Panc1 (cell line): ENCODE measurements at regions not wholly inside any gene's neighbourhood (a gene's known extent, or its start where the extent isn't known, plus 50 kb on each side); places are given as distances from the start of the nearest gene placed in this dataset.

ENCODE experiments used
- ATAC-seq: fragments of 200-7000 bp; cut with Tn5 transposase; 2 replicates; pipeline ENCODE4 v1.9.1; 2020; ENCODE audit warnings: mild to moderate bottlenecking, moderate library complexity
- BruUV-seq: library from RNA; stranded (reverse); fragments of 400-500 nt; replicated peaks from 2 replicates; lab custom pipeline; 2021; lab: Mats Ljungman, UMichigan
- CTCF ChIA-PET: fragments of 300-600 bp; sonication (Branson Sonifier 250); formaldehyde crosslinking; loops from one replicate; lab custom pipeline; 2022; ENCODE audit warnings: antibody characterized with exemption; lab: Charles Lee
- POLR2A ChIA-PET: fragments of 300-600 bp; sonication (Branson Sonifier 250); formaldehyde crosslinking; loops from one replicate; lab custom pipeline; 2022; ENCODE audit warnings: antibody characterized with exemption; lab: Charles Lee
- DNase-seq: peaks from one replicate; pipeline ENCODE4 v3.0.0-alpha.2; 2010; ENCODE audit warnings: low read depth, low spot score
- H3K27ac ChIP-seq: 2 replicates; pipeline ENCODE4 v1.5.1; 2011; ENCODE audit warnings: mild to moderate bottlenecking, low read length, inconsistent platforms
- H3K27me3 ChIP-seq: fragments of 200-500 bp; sonication (Bioruptor generic); 2 replicates; pipeline ENCODE4 v1.6.0; 2014; ENCODE audit warnings: low read length, inconsistent platforms; ENCODE audit not compliant: control insufficient read depth, insufficient read depth
- H3K36me3 ChIP-seq: fragments of 200-500 bp; sonication (Bioruptor generic); 2 replicates; pipeline ENCODE4 v1.5.1; 2014; ENCODE audit warnings: inconsistent platforms, mild to moderate bottlenecking, low read length, moderate library complexity; ENCODE audit not compliant: control insufficient read depth, insufficient read depth
- H3K4me1 ChIP-seq: 2 replicates; pipeline ENCODE4 v1.5.1; 2011; ENCODE audit warnings: inconsistent platforms, mild to moderate bottlenecking, low read length, moderate library complexity; ENCODE audit not compliant: control insufficient read depth, insufficient read depth
- H3K4me3 ChIP-seq, 2 experiments: 2 replicates each; pipeline ENCODE4 v1.5.1; 2011 to 2012; ENCODE audit warnings: low read depth in 2 of 2, low read length in 2 of 2, mild to moderate bottlenecking in 2 of 2, inconsistent platforms in 1 of 2, moderate library complexity in 1 of 2
- H3K9me3 ChIP-seq: fragments of 200-500 bp; sonication (Bioruptor generic); 2 replicates; pipeline ENCODE4 v1.5.1; 2014; ENCODE audit warnings: low read depth, mild to moderate bottlenecking, inconsistent platforms, low read length, moderate library complexity; ENCODE audit not compliant: control insufficient read depth, insufficient read depth
- POLR2AphosphoS5 ChIP-seq: IDR thresholded peaks from 2 replicates; pipeline ENCODE4 v1.6.1; 2012; ENCODE audit warnings: mild to moderate bottlenecking, low read depth, low read length, moderate library complexity
- SIN3A ChIP-seq: IDR thresholded peaks from 2 replicates; pipeline ENCODE4 v1.6.1; 2012; ENCODE audit warnings: low read depth, mild to moderate bottlenecking, low read length, moderate library complexity, borderline replicate concordance; ENCODE audit not compliant: insufficient read depth
- TCF7L2 ChIP-seq: IDR thresholded peaks from 2 replicates; pipeline ENCODE4 v1.6.1; 2011; ENCODE audit warnings: mild to moderate bottlenecking, low read depth, low read length, inconsistent platforms
- in situ Hi-C: cut with HindIII; loops from 2 replicates; pipeline ENCODE4 v1.10.0; 2016; ENCODE audit warnings: low sequenced_read_pairs, low pct_unique_long_range_greater_than_20kb
- intact Hi-C: fragments of 100-400 bp; cut with micrococcal nuclease; formaldehyde crosslinking; loops from one replicate; pipeline ENCODE4 v1.10.0; 2022; ENCODE audit not compliant: unreplicated experiment
- TF ChIP-seq, protein P1 (sequence below): fragments of 450-650 bp; IDR thresholded peaks from 2 replicates; pipeline ENCODE4 v1.5.1; 2017; ENCODE audit warnings: mild to moderate bottlenecking
- TF ChIP-seq, protein P2 (sequence below), 2 experiments: IDR thresholded peaks; 2 replicates each; pipeline ENCODE4 v1.6.1; 2011 to 2012; ENCODE audit warnings: low read depth in 2 of 2, control low read depth in 1 of 2, low read length in 1 of 2, mild to moderate bottlenecking in 1 of 2, moderate library complexity in 1 of 2; ENCODE audit not compliant: insufficient read depth in 1 of 2

DNA sequence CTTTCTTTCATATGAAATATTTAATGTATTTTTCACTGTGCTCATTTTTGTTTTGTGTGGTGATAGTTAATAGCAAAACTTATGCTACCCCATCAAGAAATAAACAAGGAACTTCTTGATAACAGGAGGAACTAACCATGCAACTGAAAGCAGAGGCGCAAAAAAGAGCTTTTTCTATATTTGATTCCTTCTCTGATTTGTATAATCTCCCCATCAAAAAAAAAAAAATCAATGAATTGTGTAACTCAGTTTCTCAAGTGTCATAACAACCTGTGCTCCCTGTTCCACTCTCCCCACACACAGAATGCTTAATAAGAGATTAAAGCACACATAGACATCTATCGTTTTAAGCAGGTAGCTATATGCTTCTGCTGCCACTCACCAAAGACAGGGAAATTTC lies 67.3 kb upstream of the MED4 start:
- no peak for TF ChIP-seq SIN3A
- TF ChIP-seq, protein P1, sequence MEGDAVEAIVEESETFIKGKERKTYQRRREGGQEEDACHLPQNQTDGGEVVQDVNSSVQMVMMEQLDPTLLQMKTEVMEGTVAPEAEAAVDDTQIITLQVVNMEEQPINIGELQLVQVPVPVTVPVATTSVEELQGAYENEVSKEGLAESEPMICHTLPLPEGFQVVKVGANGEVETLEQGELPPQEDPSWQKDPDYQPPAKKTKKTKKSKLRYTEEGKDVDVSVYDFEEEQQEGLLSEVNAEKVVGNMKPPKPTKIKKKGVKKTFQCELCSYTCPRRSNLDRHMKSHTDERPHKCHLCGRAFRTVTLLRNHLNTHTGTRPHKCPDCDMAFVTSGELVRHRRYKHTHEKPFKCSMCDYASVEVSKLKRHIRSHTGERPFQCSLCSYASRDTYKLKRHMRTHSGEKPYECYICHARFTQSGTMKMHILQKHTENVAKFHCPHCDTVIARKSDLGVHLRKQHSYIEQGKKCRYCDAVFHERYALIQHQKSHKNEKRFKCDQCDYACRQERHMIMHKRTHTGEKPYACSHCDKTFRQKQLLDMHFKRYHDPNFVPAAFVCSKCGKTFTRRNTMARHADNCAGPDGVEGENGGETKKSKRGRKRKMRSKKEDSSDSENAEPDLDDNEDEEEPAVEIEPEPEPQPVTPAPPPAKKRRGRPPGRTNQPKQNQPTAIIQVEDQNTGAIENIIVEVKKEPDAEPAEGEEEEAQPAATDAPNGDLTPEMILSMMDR, result no peak
- TF ChIP-seq, protein P2, sequence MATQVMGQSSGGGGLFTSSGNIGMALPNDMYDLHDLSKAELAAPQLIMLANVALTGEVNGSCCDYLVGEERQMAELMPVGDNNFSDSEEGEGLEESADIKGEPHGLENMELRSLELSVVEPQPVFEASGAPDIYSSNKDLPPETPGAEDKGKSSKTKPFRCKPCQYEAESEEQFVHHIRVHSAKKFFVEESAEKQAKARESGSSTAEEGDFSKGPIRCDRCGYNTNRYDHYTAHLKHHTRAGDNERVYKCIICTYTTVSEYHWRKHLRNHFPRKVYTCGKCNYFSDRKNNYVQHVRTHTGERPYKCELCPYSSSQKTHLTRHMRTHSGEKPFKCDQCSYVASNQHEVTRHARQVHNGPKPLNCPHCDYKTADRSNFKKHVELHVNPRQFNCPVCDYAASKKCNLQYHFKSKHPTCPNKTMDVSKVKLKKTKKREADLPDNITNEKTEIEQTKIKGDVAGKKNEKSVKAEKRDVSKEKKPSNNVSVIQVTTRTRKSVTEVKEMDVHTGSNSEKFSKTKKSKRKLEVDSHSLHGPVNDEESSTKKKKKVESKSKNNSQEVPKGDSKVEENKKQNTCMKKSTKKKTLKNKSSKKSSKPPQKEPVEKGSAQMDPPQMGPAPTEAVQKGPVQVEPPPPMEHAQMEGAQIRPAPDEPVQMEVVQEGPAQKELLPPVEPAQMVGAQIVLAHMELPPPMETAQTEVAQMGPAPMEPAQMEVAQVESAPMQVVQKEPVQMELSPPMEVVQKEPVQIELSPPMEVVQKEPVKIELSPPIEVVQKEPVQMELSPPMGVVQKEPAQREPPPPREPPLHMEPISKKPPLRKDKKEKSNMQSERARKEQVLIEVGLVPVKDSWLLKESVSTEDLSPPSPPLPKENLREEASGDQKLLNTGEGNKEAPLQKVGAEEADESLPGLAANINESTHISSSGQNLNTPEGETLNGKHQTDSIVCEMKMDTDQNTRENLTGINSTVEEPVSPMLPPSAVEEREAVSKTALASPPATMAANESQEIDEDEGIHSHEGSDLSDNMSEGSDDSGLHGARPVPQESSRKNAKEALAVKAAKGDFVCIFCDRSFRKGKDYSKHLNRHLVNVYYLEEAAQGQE (IDR thresholded peaks at IDR 0.05; ENCODE audit: insufficient read depth in 1 of 2, low read depth in 2 of 2, low read length in 1 of 2), result no peak
- Histone ChIP-seq H3K9me3 (no peaks in the 10 kb centered on the region), H3K4me1 (no peaks in the 10 kb centered on the region), H3K4me3 (no peak overlapping the region), H3K36me3 (no peaks in the 10 kb centered on the region), H3K27ac (no peak overlapping the region), H3K27me3 (no peaks in the 10 kb centered on the region)
- intact Hi-C loops (no loop called here), in situ Hi-C loops (no loop called here)
- ATAC-seq, result no peak
- ChIA-PET POLR2A (no interaction called here), CTCF (no interaction called here)
- BruUV-seq, result no TSS peak
- DNase-seq, result no peak

DNA sequence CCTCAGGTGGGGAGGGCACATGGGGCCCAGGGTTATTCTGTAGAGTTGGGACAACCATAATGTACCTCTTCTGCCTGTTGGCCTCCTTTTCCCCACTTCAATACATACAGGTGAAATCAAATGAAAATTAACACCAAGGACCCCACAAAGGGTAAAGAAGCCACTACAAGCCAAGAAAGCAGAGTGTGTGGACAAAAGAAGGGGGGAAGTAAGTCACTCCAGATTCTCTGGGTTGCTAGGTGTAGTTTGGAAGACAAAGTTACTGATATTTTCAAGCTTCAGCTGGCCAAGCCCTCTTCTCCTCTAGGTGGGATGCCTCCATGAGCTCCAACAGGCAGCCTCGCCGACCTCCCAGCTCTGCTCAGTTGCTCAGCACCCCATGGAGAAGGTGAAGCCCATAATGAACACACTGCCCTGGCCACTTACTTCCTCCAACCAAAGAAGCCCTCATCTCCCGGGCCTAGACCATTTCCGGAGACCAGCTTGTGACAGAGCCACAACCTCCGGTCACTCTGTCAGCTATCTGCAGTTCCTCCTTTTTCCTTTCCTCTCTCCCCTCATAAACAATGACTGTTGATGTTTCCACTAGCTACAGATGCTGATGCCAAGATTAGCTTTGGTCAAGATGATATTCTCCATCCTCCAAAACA lies 66.8 kb upstream of the MED4 start:
- Histone ChIP-seq H3K4me1 (no peaks in the 10 kb centered on the region), H3K4me3 (no peak overlapping the region), H3K36me3 (no peaks in the 10 kb centered on the region), H3K9me3 (no peaks in the 10 kb centered on the region), H3K27me3 (no peaks in the 10 kb centered on the region), H3K27ac (no peak overlapping the region)
- in situ Hi-C loops, result no loop called here
- TF ChIP-seq, protein P2 (IDR thresholded peaks at IDR 0.05; ENCODE audit: insufficient read depth in 1 of 2, low read depth in 2 of 2, low read length in 1 of 2), result no peak
- TF ChIP-seq SIN3A (no peak), POLR2AphosphoS5 (no peak), TCF7L2 (no peak)
- TF ChIP-seq, protein P1, result no peak
- BruUV-seq, result no TSS peak
- CTCF ChIA-PET, result no interaction called here
- intact Hi-C loops, result no loop called here
- POLR2A ChIA-PET, result interaction anchor here (0.9 kb wide), 1 partner anchor 13 kb away, joined by 4 read pairs; no protein-coding TSS in a partner anchor
- ATAC-seq, result no peak
- no peak for DNase-seq
